IMR-90 (cell line): ENCODE measurements at regions not wholly inside any gene's neighbourhood (a gene's known extent, or its start where the extent isn't known, plus 50 kb on each side); places are given as distances from the start of the nearest gene placed in this dataset.

Experiments used
- ATAC-seq: fragments of 200-7000 bp; cut with Tn5 transposase; 2 replicates; pipeline ENCODE4 v1.9.1; 2020; ENCODE audit warnings: low read depth, mild to moderate bottlenecking, moderate library complexity
- BruUV-seq: library from RNA; stranded (reverse); fragments of 400-500 nt; replicated peaks from 2 replicates; lab custom pipeline; 2021; lab: Mats Ljungman, UMichigan
- CTCF ChIA-PET: fragments of 300-600 bp; formaldehyde crosslinking; extraction: SDS; loops from one replicate; lab custom pipeline; 2021; ENCODE audit warnings: antibody characterized with exemption; lab: Yijun Ruan, JAX
- POLR2A ChIA-PET: fragments of 300-600 bp; sonication (Branson Sonifier 250); formaldehyde crosslinking; loops from one replicate; lab custom pipeline; 2022; ENCODE audit warnings: antibody characterized with exemption; ENCODE audit not compliant: unreplicated experiment; lab: Charles Lee
- DNase-seq: peaks from one replicate; pipeline ENCODE4 v3.0.0; 2013
- H2AFZ ChIP-seq: replicated peaks from 2 replicates; pipeline ENCODE3; 2013; ENCODE audit warnings: low read length, mild to moderate bottlenecking; ENCODE audit not compliant: poor library complexity
- H2AK5ac ChIP-seq: 2 replicates; pipeline ENCODE4 v1.6.1; 2013; ENCODE audit warnings: low read depth, low read length, inconsistent platforms
- H2AK9ac ChIP-seq: replicated peaks from 2 replicates; pipeline ENCODE3; 2013; ENCODE audit warnings: mild to moderate bottlenecking, low read depth, low read length, moderate library complexity; ENCODE audit not compliant: poor library complexity
- H2BK120ac ChIP-seq: 2 replicates; pipeline ENCODE4 v1.6.1; 2013; ENCODE audit warnings: low read depth, low read length, inconsistent platforms
- H2BK15ac ChIP-seq: 3 replicates; pipeline ENCODE4 v1.6.1; 2013; ENCODE audit warnings: low read depth, low read length, inconsistent platforms
- H2BK20ac ChIP-seq: 2 replicates; pipeline ENCODE4 v1.6.1; 2013; ENCODE audit warnings: low read depth, mild to moderate bottlenecking, inconsistent platforms, low read length, moderate library complexity
- H2BK5ac ChIP-seq: 2 replicates; pipeline ENCODE4 v1.6.1; 2013; ENCODE audit warnings: mild to moderate bottlenecking, low read depth, low read length, inconsistent platforms; ENCODE audit not compliant: poor library complexity, severe bottlenecking
- H3K14ac ChIP-seq: replicated peaks from 2 replicates; pipeline ENCODE4 v1.6.1; 2013; ENCODE audit warnings: low read depth, low read length, inconsistent platforms
- H3K18ac ChIP-seq: 2 replicates; pipeline ENCODE4 v1.6.1; 2013; ENCODE audit warnings: low read depth, low read length, control low read depth
- H3K23ac ChIP-seq: 2 replicates; pipeline ENCODE4 v1.6.1; 2013; ENCODE audit warnings: low read depth, low read length, inconsistent platforms
- H3K27ac ChIP-seq: 2 replicates; pipeline ENCODE4 v1.5.1; 2013; ENCODE audit warnings: mild to moderate bottlenecking, control low read depth, low read length; ENCODE audit not compliant: insufficient read depth
- H3K27me3 ChIP-seq: 2 replicates; pipeline ENCODE4 v1.6.1; 2013; ENCODE audit warnings: low read length; ENCODE audit not compliant: control insufficient read depth, insufficient read depth
- H3K36me3 ChIP-seq: 2 replicates; pipeline ENCODE4 v1.6.1; 2013; ENCODE audit warnings: low read length, mixed read lengths; ENCODE audit not compliant: control insufficient read depth, insufficient read depth
- H3K4ac ChIP-seq: 2 replicates; pipeline ENCODE4 v1.6.1; 2013; ENCODE audit warnings: low read depth, low read length, inconsistent platforms
- H3K4me1 ChIP-seq: 2 replicates; pipeline ENCODE4 v1.6.1; 2013; ENCODE audit warnings: low read length, mixed read lengths; ENCODE audit not compliant: control insufficient read depth, insufficient read depth
- H3K4me2 ChIP-seq: 2 replicates; pipeline ENCODE4 v1.6.1; 2013; ENCODE audit warnings: low read depth, mild to moderate bottlenecking, control low read depth, low read length, moderate library complexity
- H3K4me3 ChIP-seq: 2 replicates; pipeline ENCODE4 v1.5.1; 2013; ENCODE audit warnings: low read depth, mild to moderate bottlenecking, control low read depth, low read length, moderate library complexity; ENCODE audit not compliant: insufficient read depth
- H3K56ac ChIP-seq: 2 replicates; pipeline ENCODE4 v1.6.1; 2013; ENCODE audit warnings: low read length, inconsistent platforms; ENCODE audit not compliant: insufficient read depth; ENCODE audit errors: extremely low read depth
- H3K79me1 ChIP-seq, 2 experiments: 2 replicates each; pipeline ENCODE4 v1.6.1; 2013; ENCODE audit warnings: low read length in 2 of 2, inconsistent platforms in 1 of 2, low read depth in 1 of 2
- H3K9ac ChIP-seq: 2 replicates; pipeline ENCODE4 v1.6.1; 2013; ENCODE audit warnings: low read depth, low read length, control low read depth
- H3K9me1 ChIP-seq: 2 replicates; pipeline ENCODE4 v1.6.1; 2013; ENCODE audit warnings: low read length, inconsistent platforms; ENCODE audit not compliant: insufficient read depth
- H3K9me3 ChIP-seq: 2 replicates; pipeline ENCODE4 v1.6.1; 2013; ENCODE audit warnings: low read length; ENCODE audit not compliant: control insufficient read depth, insufficient read depth
- H4K20me1 ChIP-seq: 2 replicates; pipeline ENCODE4 v1.6.1; 2013; ENCODE audit warnings: low read length, inconsistent platforms; ENCODE audit not compliant: insufficient read depth
- H4K5ac ChIP-seq: 2 replicates; pipeline ENCODE4 v1.6.1; 2013; ENCODE audit warnings: mild to moderate bottlenecking, low read depth, low read length, control low read depth
- H4K8ac ChIP-seq, 2 experiments: 2 replicates each; pipeline ENCODE4 v1.6.1; 2013; ENCODE audit warnings: low read depth in 2 of 2, low read length in 2 of 2, control low read depth in 1 of 2, inconsistent platforms in 1 of 2
- H4K91ac ChIP-seq: 2 replicates; pipeline ENCODE4 v1.6.1; 2013; ENCODE audit warnings: low read depth, low read length, inconsistent platforms; ENCODE audit not compliant: insufficient read depth
- CEBPB ChIP-seq: IDR thresholded peaks from 2 replicates; pipeline ENCODE4 v1.6.1; 2012; ENCODE audit warnings: low read depth, low read length, improper control_type of control experiment
- MAFK ChIP-seq: IDR thresholded peaks from 2 replicates; pipeline ENCODE4 v1.6.1; 2012; ENCODE audit warnings: low read depth, low read length, improper control_type of control experiment
- whole genome bisulfite sequencing, 2 experiments: methylation state at CpG; one replicate each; pipeline versions ENCODE4 v1.1.5 to v1.1.7; 2013; ENCODE audit warnings: missing lambda C conversion rate in 2 of 2; ENCODE audit not compliant: insufficient read length in 1 of 2; ENCODE audit errors: extremely low coverage in 2 of 2; 5-methylcytosine and 5-hydroxymethylcytosine counted together
- dilution Hi-C: fragments of 300-500 bp; cut with HindIII; formaldehyde crosslinking; loops from one replicate; pipeline ENCODE4 v1.14.3; 2018; ENCODE audit warnings: low sequenced_read_pairs; ENCODE audit not compliant: unreplicated experiment
- in situ Hi-C: fragments of 300-500 bp; cut with MboI; formaldehyde crosslinking; loops from 3 replicates; pipeline ENCODE4 v1.14.3; 2019; ENCODE audit warnings: low sequenced_read_pairs, inconsistent platforms, mixed read lengths
- intact Hi-C: fragments of 100-400 bp; cut with micrococcal nuclease; formaldehyde crosslinking; loops from 2 replicates; pipeline ENCODE4 v1.10.0; 2022

DNA sequence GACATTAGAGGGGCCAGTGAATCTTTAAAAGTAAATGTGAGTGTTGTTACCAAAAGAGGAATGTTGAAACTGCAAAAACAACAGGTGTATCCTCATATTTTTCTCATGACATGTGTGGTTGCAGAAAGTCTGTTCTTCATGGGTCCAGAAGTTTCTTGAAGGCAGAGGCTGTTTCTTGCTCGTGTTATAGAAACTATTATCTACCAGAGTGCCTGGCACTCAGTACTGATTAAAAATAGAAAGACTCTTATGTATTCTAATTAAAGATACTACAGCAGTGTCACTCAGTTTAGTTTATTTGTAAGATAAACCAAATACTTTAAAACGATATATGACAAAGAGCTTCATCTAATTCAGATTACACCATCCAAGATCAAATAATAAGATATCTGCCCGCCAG, 1864.2 kb upstream of the WWC1 start:
- no peak overlapping the region for H3K14ac ChIP-seq
- no peaks in the 10 kb centered on the region for H3K9me1 ChIP-seq
- DNase-seq (no peak), ATAC-seq (no peak)
- no peak overlapping the region for H3K27ac ChIP-seq
- no TSS peak for BruUV-seq
- no peak for TF ChIP-seq CEBPB
- TF ChIP-seq MAFK, result no peak
- dilution Hi-C loops (no loop called here), intact Hi-C loops (no loop called here), in situ Hi-C loops (no loop called here)
- H2AK5ac ChIP-seq, result no peak overlapping the region
- H3K4ac ChIP-seq, result no peak overlapping the region
- no CpG with 5 or more reads among the region's 3 CpGs for WGBS, 2 experiments
- H4K5ac ChIP-seq, result no peak overlapping the region
- no peak overlapping the region for H2BK20ac ChIP-seq
- no peak overlapping the region for H2AFZ ChIP-seq
- H4K20me1 ChIP-seq, result no peaks in the 10 kb centered on the region
- no peak overlapping the region for H3K4me3 ChIP-seq
- H3K4me2 ChIP-seq, result no peak overlapping the region
- no peak overlapping the region for H2BK120ac ChIP-seq
- no peak overlapping the region for H3K23ac ChIP-seq
- no peak overlapping the region for H4K91ac ChIP-seq
- H3K36me3 ChIP-seq, result no peaks in the 10 kb centered on the region
- H3K56ac ChIP-seq, result no peak overlapping the region
- no peaks in the 10 kb centered on the region for H3K79me1 ChIP-seq
- H3K18ac ChIP-seq, result no peak overlapping the region
- H3K4me1 ChIP-seq, result no peaks in the 10 kb centered on the region
- CTCF ChIA-PET, result no interaction called here
- no peak overlapping the region for H4K8ac ChIP-seq
- no peak overlapping the region for H2BK5ac ChIP-seq
- no peak overlapping the region for H2AK9ac ChIP-seq
- peaks cover 10% of the 10 kb centered on the region; the same call in 1 of the 2 replicates for H3K9me3 ChIP-seq
- H2BK15ac ChIP-seq, result no peak overlapping the region
- no peak overlapping the region for H3K9ac ChIP-seq
- H3K27me3 ChIP-seq, result no peaks in the 10 kb centered on the region
- POLR2A ChIA-PET, result no interaction called here
